Endothelial cell of umbilical vein (primary cell): ENCODE measurements at regions not wholly inside any gene's neighbourhood (a gene's known extent, or its start where the extent isn't known, plus 50 kb on each side); places are given as distances from the start of the nearest gene placed in this dataset.

Experiments
- BruUV-seq: library from RNA; stranded (reverse); fragments of 400-500 nt; replicated peaks from 2 replicates; lab custom pipeline; 2021; lab: Mats Ljungman, UMichigan
- CTCF ChIA-PET: fragments of 300-600, 350-600 bp; sonication (Branson Sonifier 250); formaldehyde crosslinking; loops from one replicate; lab custom pipeline; 2021; ENCODE audit warnings: antibody characterized with exemption, inconsistent platforms; lab: Charles Lee
- POLR2A ChIA-PET: fragments of 300-600, 350-600 bp; sonication (Branson Sonifier 250); formaldehyde crosslinking; loops from one replicate; lab custom pipeline; 2021; ENCODE audit warnings: antibody characterized with exemption, inconsistent platforms; lab: Charles Lee
- DNase-seq: peaks from one replicate; pipeline ENCODE4 v3.0.0-alpha.2; 2011; ENCODE audit warnings: low read depth, low spot score
- FAIRE-seq: peaks from 2 replicates; lab custom pipeline; 2011; peaks lifted over from hg19 to GRCh38; lab: Jason Lieb, UNC
- H2AFZ ChIP-seq: 2 replicates; pipeline ENCODE4 v1.6.0; 2012; ENCODE audit warnings: low read depth, low read length, control low read depth, inconsistent platforms
- H3K27ac ChIP-seq: 2 replicates; pipeline ENCODE4 v1.5.1; 2011; ENCODE audit warnings: low read depth, mild to moderate bottlenecking, control low read depth, low read length, moderate library complexity; ENCODE audit not compliant: insufficient read depth
- H3K27me3 ChIP-seq, 2 experiments: 2 replicates each; pipeline versions ENCODE4 v1.6.0 to v1.6.1; 2011; ENCODE audit warnings: low read length in 2 of 2, mixed read lengths in 1 of 2; ENCODE audit not compliant: control insufficient read depth in 2 of 2, insufficient read depth in 2 of 2
- H3K36me3 ChIP-seq, 2 experiments: 2 replicates in 1 of 2; 3 replicates in 1 of 2; pipeline ENCODE4 v1.5.1; 2011; ENCODE audit warnings: low read length in 2 of 2, mild to moderate bottlenecking in 1 of 2, moderate library complexity in 1 of 2; ENCODE audit not compliant: control insufficient read depth in 2 of 2, insufficient read depth in 2 of 2; ENCODE audit errors: extremely low read depth in 1 of 2
- H3K4me1 ChIP-seq: 3 replicates; pipeline ENCODE4 v1.5.1; 2011; ENCODE audit warnings: mild to moderate bottlenecking, low read length; ENCODE audit not compliant: control insufficient read depth, insufficient read depth; ENCODE audit errors: extremely low read depth
- H3K4me2 ChIP-seq: 2 replicates; pipeline ENCODE4 v1.6.1; 2011; ENCODE audit warnings: low read length, control low read depth, mixed read lengths; ENCODE audit not compliant: insufficient read depth
- H3K4me3 ChIP-seq, 3 experiments: fragments of 200-600 bp in 1 of 3; sonication (generic), shearing (Covaris generic) in 1 of 3; replicated peaks in 1 of 3; 2 replicates each; pipeline ENCODE4 v1.5.1; 2011 to 2016; ENCODE audit warnings: control low read depth in 3 of 3, low read length in 3 of 3, mild to moderate bottlenecking in 2 of 3, inconsistent platforms in 1 of 3, low read depth in 1 of 3, moderate library complexity in 1 of 3; ENCODE audit not compliant: insufficient read depth in 1 of 3
- H3K79me2 ChIP-seq: 2 replicates; pipeline ENCODE4 v1.6.0; 2012; ENCODE audit warnings: low read length, inconsistent platforms; ENCODE audit not compliant: control insufficient read depth, insufficient read depth
- H3K9ac ChIP-seq: replicated peaks from 2 replicates; pipeline ENCODE3; 2011; ENCODE audit warnings: low read length, control low read depth; ENCODE audit not compliant: insufficient read depth; ENCODE audit errors: extremely low read depth
- H3K9me1 ChIP-seq: replicated peaks from 3 replicates; pipeline ENCODE4 v1.6.0; 2011; ENCODE audit warnings: mild to moderate bottlenecking, low read length; ENCODE audit not compliant: control insufficient read depth, insufficient read depth; ENCODE audit errors: extremely low read depth
- H3K9me3 ChIP-seq: replicated peaks from 2 replicates; pipeline ENCODE4 v1.5.1; 2012; ENCODE audit warnings: low read length, inconsistent platforms; ENCODE audit not compliant: control insufficient read depth, insufficient read depth
- H4K20me1 ChIP-seq: replicated peaks from 2 replicates; pipeline ENCODE3; 2011; ENCODE audit warnings: mild to moderate bottlenecking, low read length; ENCODE audit not compliant: control insufficient read depth, insufficient read depth; ENCODE audit errors: extremely low read depth
- EZH2 ChIP-seq: IDR thresholded peaks from 2 replicates; pipeline ENCODE4 v1.6.1; 2012; ENCODE audit warnings: borderline replicate concordance, low read depth, mild to moderate bottlenecking, moderate library complexity, low read length, inconsistent platforms; ENCODE audit not compliant: severe bottlenecking
- FOS ChIP-seq: IDR thresholded peaks from 2 replicates; pipeline ENCODE4 v1.6.1; 2011; ENCODE audit warnings: mild to moderate bottlenecking, low read length, moderate library complexity, borderline replicate concordance; ENCODE audit not compliant: insufficient read depth
- GATA2 ChIP-seq: IDR thresholded peaks from 2 replicates; pipeline ENCODE4 v1.7.0; 2011; ENCODE audit warnings: low read depth, mild to moderate bottlenecking, moderate library complexity, mixed read lengths, low read length; ENCODE audit not compliant: insufficient read length, insufficient read depth
- JUN ChIP-seq: IDR thresholded peaks from 2 replicates; pipeline ENCODE4 v1.6.1; 2011; ENCODE audit warnings: borderline replicate concordance, low read depth; ENCODE audit not compliant: insufficient read length, insufficient read depth
- MYC ChIP-seq: IDR thresholded peaks from one replicate; pipeline ENCODE4 v1.6.1; 2011; ENCODE audit warnings: mild to moderate bottlenecking, low read depth, low read length
- POLR2A ChIP-seq: IDR thresholded peaks from 2 replicates; pipeline ENCODE4 v1.6.1; 2012; ENCODE audit warnings: low read depth, mild to moderate bottlenecking, control low read depth, low read length
- POLR2AphosphoS5 ChIP-seq: IDR thresholded peaks from 2 replicates; pipeline ENCODE4 v1.6.1; 2012; ENCODE audit warnings: low read depth, mild to moderate bottlenecking, control low read depth, low read length, moderate library complexity; ENCODE audit not compliant: insufficient read depth
- dilution Hi-C: fragments of 300-500 bp; cut with MboI; formaldehyde crosslinking; loops from one replicate; pipeline ENCODE4 v1.15.0; 2019; ENCODE audit warnings: low sequenced_read_pairs; ENCODE audit not compliant: extremely low pct_ligation_motif_present
- intact Hi-C: fragments of 100-400 bp; cut with micrococcal nuclease; formaldehyde crosslinking; loops from one replicate; pipeline ENCODE4 v1.10.0; 2022
- TF ChIP-seq, protein P1 (sequence below), 2 donors: IDR thresholded peaks; 1 replicate in 1 of 2; 2 replicates in 1 of 2; pipeline ENCODE4 v1.5.1; 2011; ENCODE audit warnings: low read length in 2 of 2, mild to moderate bottlenecking in 2 of 2, moderate library complexity in 2 of 2, control low read depth in 1 of 2, inconsistent platforms in 1 of 2, low read depth in 1 of 2; ENCODE audit not compliant: insufficient read depth in 1 of 2; ENCODE audit errors: extremely low read depth in 1 of 2
- TF ChIP-seq, protein P2 (sequence below): IDR thresholded peaks from 2 replicates; pipeline ENCODE4 v1.6.1; 2011; ENCODE audit not compliant: insufficient read depth, insufficient read length

DNA sequence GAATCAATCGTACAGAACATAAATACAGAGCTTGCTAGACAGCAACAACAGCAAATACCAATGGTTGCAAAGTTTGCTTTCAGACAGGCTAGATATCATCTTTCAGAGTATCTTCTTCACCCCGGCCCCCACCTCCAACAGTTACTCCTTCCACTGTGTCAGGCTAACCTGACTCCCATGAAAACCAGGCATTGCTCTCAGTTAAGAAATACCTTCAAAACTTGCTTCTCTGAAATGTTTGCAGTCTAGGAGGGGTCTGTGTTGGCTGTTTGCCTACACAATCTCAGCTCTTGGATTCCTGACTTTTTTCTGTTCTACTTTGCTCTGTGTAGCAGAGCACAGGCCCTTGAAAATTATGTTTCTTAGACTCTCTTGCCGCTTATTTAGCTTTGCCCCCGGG lies 599.5 kb upstream of the SYT4 start:
- Histone ChIP-seq H3K4me2 (no peak overlapping the region), H3K79me2 (no peaks in the 10 kb centered on the region), H3K27me3 (no peaks in the 10 kb centered on the region), H3K9me1 (no peaks in the 10 kb centered on the region), H2AFZ (no peak overlapping the region), H3K9ac (no peak overlapping the region), H4K20me1 (no peaks in the 10 kb centered on the region), H3K4me1 (no peaks in the 10 kb centered on the region), H3K36me3 (no peaks in the 10 kb centered on the region), H3K4me3 (no peak overlapping the region), H3K27ac (no peak overlapping the region), H3K9me3 (no peaks in the 10 kb centered on the region)
- DNase-seq (no peak), FAIRE-seq (no peak)
- ChIA-PET POLR2A (no interaction called here), CTCF (interaction anchor here (1.0 kb wide), 1 partner anchor 12 kb away, joined by 3 read pairs; no protein-coding TSS in a partner anchor)
- no peak for TF ChIP-seq POLR2A
- no peak for TF ChIP-seq POLR2AphosphoS5
- TF ChIP-seq EZH2: no peak
- no peak for TF ChIP-seq GATA2
- TF ChIP-seq FOS: no peak
- TF ChIP-seq, protein P1, sequence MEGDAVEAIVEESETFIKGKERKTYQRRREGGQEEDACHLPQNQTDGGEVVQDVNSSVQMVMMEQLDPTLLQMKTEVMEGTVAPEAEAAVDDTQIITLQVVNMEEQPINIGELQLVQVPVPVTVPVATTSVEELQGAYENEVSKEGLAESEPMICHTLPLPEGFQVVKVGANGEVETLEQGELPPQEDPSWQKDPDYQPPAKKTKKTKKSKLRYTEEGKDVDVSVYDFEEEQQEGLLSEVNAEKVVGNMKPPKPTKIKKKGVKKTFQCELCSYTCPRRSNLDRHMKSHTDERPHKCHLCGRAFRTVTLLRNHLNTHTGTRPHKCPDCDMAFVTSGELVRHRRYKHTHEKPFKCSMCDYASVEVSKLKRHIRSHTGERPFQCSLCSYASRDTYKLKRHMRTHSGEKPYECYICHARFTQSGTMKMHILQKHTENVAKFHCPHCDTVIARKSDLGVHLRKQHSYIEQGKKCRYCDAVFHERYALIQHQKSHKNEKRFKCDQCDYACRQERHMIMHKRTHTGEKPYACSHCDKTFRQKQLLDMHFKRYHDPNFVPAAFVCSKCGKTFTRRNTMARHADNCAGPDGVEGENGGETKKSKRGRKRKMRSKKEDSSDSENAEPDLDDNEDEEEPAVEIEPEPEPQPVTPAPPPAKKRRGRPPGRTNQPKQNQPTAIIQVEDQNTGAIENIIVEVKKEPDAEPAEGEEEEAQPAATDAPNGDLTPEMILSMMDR (IDR thresholded peaks at IDR 0.05; ENCODE audit: extremely low read depth in 1 of 2, insufficient read depth in 1 of 2, low read depth in 1 of 2, low read length in 2 of 2): no peak
- TF ChIP-seq JUN: no peak
- no peak for TF ChIP-seq MYC
- TF ChIP-seq, protein P2, sequence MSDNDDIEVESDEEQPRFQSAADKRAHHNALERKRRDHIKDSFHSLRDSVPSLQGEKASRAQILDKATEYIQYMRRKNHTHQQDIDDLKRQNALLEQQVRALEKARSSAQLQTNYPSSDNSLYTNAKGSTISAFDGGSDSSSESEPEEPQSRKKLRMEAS: no peak
- BruUV-seq: no TSS peak
- dilution Hi-C loops (no loop called here), intact Hi-C loops (no loop called here)
